K562 (cell line): ENCODE measurements at regions not wholly inside any gene's neighbourhood (a gene's known extent, or its start where the extent isn't known, plus 50 kb on each side); places are given as distances from the start of the nearest gene placed in this dataset.

Source experiments
- ATAC-seq: fragments of 200-7000 bp; cut with Tn5 transposase; 3 replicates; pipeline ENCODE4 v1.9.1; 2020; ENCODE audit warnings: moderate library complexity
- BruUV-seq: library from RNA; stranded (reverse); fragments of 400-500 nt; replicated peaks from 2 replicates; lab custom pipeline; 2021; lab: Mats Ljungman, UMichigan
- CTCF ChIA-PET: fragments of 300-600 bp; formaldehyde crosslinking; extraction: SDS; loops from one replicate; lab custom pipeline; 2021; ENCODE audit warnings: low intra/inter-chr PET ratio; lab: Yijun Ruan, JAX
- POLR2A ChIA-PET: fragments of 300-600, 350-650 bp; sonication (Branson Sonifier 250); formaldehyde crosslinking; extraction: SDS; loops from one replicate; lab custom pipeline; 2021; ENCODE audit warnings: antibody characterized with exemption, inconsistent platforms; lab: Yijun Ruan, JAX
- DNase-seq, 4 experiments: peaks; one replicate each; pipeline versions ENCODE4 v3.0.0 to v3.0.0-alpha.2; 2011 to 2018; ENCODE audit warnings: low spot score in 3 of 4, mixed read lengths in 3 of 4; ENCODE audit errors: extremely low read depth in 1 of 4
- FAIRE-seq: peaks from 2 replicates; lab custom pipeline; 2011; peaks lifted over from hg19 to GRCh38; lab: Jason Lieb, UNC
- H2AFZ ChIP-seq: 2 replicates; pipeline ENCODE4 v1.6.0; 2011; ENCODE audit warnings: low read depth, low read length, control low read depth, inconsistent platforms
- H3K27ac ChIP-seq: fragments of 200-600 bp; 3 replicates; pipeline ENCODE4 v1.8.0; 2011; ENCODE audit warnings: low read depth, mild to moderate bottlenecking, control low read depth, inconsistent platforms, low read length, moderate library complexity, mixed read lengths; ENCODE audit errors: extremely low read depth
- H3K27me3 ChIP-seq, 2 experiments: fragments of 300-600 bp in 1 of 2; 2 replicates in 1 of 2; 3 replicates in 1 of 2; pipeline versions ENCODE4 v1.6.0 to v1.8.0; 2011; ENCODE audit warnings: inconsistent platforms in 2 of 2, low read length in 2 of 2, mild to moderate bottlenecking in 1 of 2, mixed read lengths in 1 of 2, moderate library complexity in 1 of 2; ENCODE audit not compliant: control insufficient read depth in 2 of 2, insufficient read depth in 2 of 2
- H3K36me3 ChIP-seq: fragments of 300-600 bp; 3 replicates; pipeline ENCODE4 v1.8.0; 2011; ENCODE audit warnings: mild to moderate bottlenecking, low read length, inconsistent platforms; ENCODE audit not compliant: control insufficient read depth, insufficient read depth
- H3K4me1 ChIP-seq, 2 experiments: fragments of 200-600 bp in 1 of 2; replicated peaks in 1 of 2; 2 replicates in 1 of 2; 3 replicates in 1 of 2; pipeline versions ENCODE4 v1.5.1 to v1.8.0; 2011; ENCODE audit warnings: inconsistent platforms in 2 of 2, low read length in 2 of 2, mild to moderate bottlenecking in 1 of 2, mixed read lengths in 1 of 2, moderate library complexity in 1 of 2; ENCODE audit not compliant: control insufficient read depth in 2 of 2, insufficient read depth in 2 of 2
- H3K4me2 ChIP-seq: 2 replicates; pipeline ENCODE4 v1.6.1; 2011; ENCODE audit warnings: low read length, control low read depth, inconsistent platforms, mixed read lengths; ENCODE audit not compliant: insufficient read depth
- H3K4me3 ChIP-seq: fragments of 200-600 bp; sonication (generic), shearing (Covaris generic); 2 replicates; pipeline ENCODE4 v1.5.1; 2016; ENCODE audit warnings: control low read depth, inconsistent platforms
- H3K79me2 ChIP-seq: fragments of 200-600 bp; 3 replicates; pipeline ENCODE4 v1.8.0; 2011; ENCODE audit warnings: low read length, inconsistent platforms; ENCODE audit not compliant: control insufficient read depth, insufficient read depth
- H3K9ac ChIP-seq, 2 experiments: 2 replicates each; pipeline versions ENCODE4 v1.6.0 to v1.6.1; 2011; ENCODE audit warnings: low read depth in 2 of 2, low read length in 2 of 2, control low read depth in 1 of 2, inconsistent platforms in 1 of 2, mild to moderate bottlenecking in 1 of 2, mixed read lengths in 1 of 2; ENCODE audit not compliant: insufficient read depth in 1 of 2
- H3K9me1 ChIP-seq: one replicate; pipeline ENCODE4 v1.6.0; 2011; ENCODE audit warnings: inconsistent platforms, mild to moderate bottlenecking, low read length, moderate library complexity; ENCODE audit not compliant: control insufficient read depth, insufficient read depth
- H3K9me3 ChIP-seq: replicated peaks from 2 replicates; pipeline ENCODE4 v1.5.1; 2011; ENCODE audit warnings: low read depth, low read length, inconsistent platforms; ENCODE audit not compliant: control insufficient read depth, insufficient read depth
- H4K20me1 ChIP-seq: replicated peaks from 2 replicates; pipeline ENCODE4 v1.6.1; 2011; ENCODE audit warnings: low read length, inconsistent platforms, mixed read lengths; ENCODE audit not compliant: control insufficient read depth, insufficient read depth
- CEBPB ChIP-seq: fragments of 450-650 bp; IDR thresholded peaks from 2 replicates; pipeline ENCODE4 v1.6.1; 2016; ENCODE audit warnings: missing genetic modification characterization, missing compliant biosample characterization
- E2F5 ChIP-seq: sonication (generic); formaldehyde crosslinking; IDR thresholded peaks from 2 replicates; pipeline ENCODE4 v1.8.0; 2022; ENCODE audit warnings: mild to moderate bottlenecking, missing genetic modification reagents
- FOXP4 ChIP-seq: sonication (generic); formaldehyde crosslinking; IDR thresholded peaks from 2 replicates; pipeline ENCODE4 v1.8.0; 2022; ENCODE audit warnings: mild to moderate bottlenecking, missing genetic modification reagents, borderline replicate concordance
- WGBS: fragments of 100-300 bp; shearing (Covaris generic); methylation state at CpG from one replicate; pipeline ENCODE4 v1.1.6; 2016; ENCODE audit warnings: low coverage, mixed read lengths; ENCODE audit not compliant: insufficient coverage; ENCODE audit errors: missing lambda C conversion rate; 5-methylcytosine and 5-hydroxymethylcytosine counted together
- in situ Hi-C: fragments of 300-500 bp; cut with MboI; formaldehyde crosslinking; loops from 4 replicates; pipeline ENCODE4 v1.15.0; 2018; ENCODE audit warnings: inconsistent platforms, mixed read lengths
- intact Hi-C: fragments of 100-400 bp; cut with micrococcal nuclease; formaldehyde crosslinking; loops from 2 replicates; pipeline ENCODE4 v1.14.2; 2022

GRCh38 chr6:137676888-137677287 is 182.7 kb upstream of the OLIG3 start:
- Histone ChIP-seq H3K79me2 (no peaks in the 10 kb centered on the region), H3K4me2 (no peak overlapping the region), H3K9me3 (no peaks in the 10 kb centered on the region), H3K9me1 (no peaks in the 10 kb centered on the region), H2AFZ (no peak overlapping the region), H3K4me1 (no peaks in the 10 kb centered on the region), H3K4me3 (no peak overlapping the region), H3K36me3 (no peaks in the 10 kb centered on the region), H3K27ac (no peak overlapping the region), H3K27me3 (no peaks in the 10 kb centered on the region)
- in situ Hi-C loops (no loop called here), intact Hi-C loops (no loop called here)
- DNase-seq (no peak), ATAC-seq (no peak), FAIRE-seq (no peak)
- BruUV-seq, result no TSS peak
- ChIA-PET POLR2A (interaction anchor here (1.4 kb wide), 1 partner anchor 10 kb away, joined by 4 read pairs; no protein-coding TSS in a partner anchor), CTCF (no interaction called here)
- WGBS, result 4% methylated on average over 2 of the region's 2 CpGs
- no peak for TF ChIP-seq FOXP4 (CRISPR knock-in tag)
- TF ChIP-seq, all 486 proteins: peak for 0
- Histone ChIP-seq H4K20me1 (no peaks in the 10 kb centered on the region), H3K9ac (no peak overlapping the region)

GRCh38 chr6:137677709-137678108 is 183.5 kb upstream of the OLIG3 start:
- Histone ChIP-seq H4K20me1 (no peaks in the 10 kb centered on the region), H3K9me1 (no peaks in the 10 kb centered on the region), H3K27ac (no peak overlapping the region), H3K27me3 (no peaks in the 10 kb centered on the region), H3K9ac (no peak overlapping the region), H3K4me3 (no peak overlapping the region), H2AFZ (no peak overlapping the region), H3K9me3 (no peaks in the 10 kb centered on the region), H3K79me2 (no peaks in the 10 kb centered on the region), H3K36me3 (no peaks in the 10 kb centered on the region), H3K4me2 (no peak overlapping the region), H3K4me1 (no peaks in the 10 kb centered on the region)
- ChIA-PET POLR2A (no interaction called here), CTCF (interaction anchor here (0.5 kb wide), 1 partner anchor 570 kb away, joined by 3 read pairs; no protein-coding TSS in a partner anchor)
- BruUV-seq, result no TSS peak
- ATAC-seq (no peak), DNase-seq (no peak), FAIRE-seq (no peak)
- 0% methylated on average over 5 of the region's 5 CpGs for WGBS
- in situ Hi-C loops (no loop called here), intact Hi-C loops (no loop called here)
- TF ChIP-seq E2F5 (CRISPR knock-in tag) (no peak), CEBPB (tag) (peak; percentile 38)
